Forelimb muscle (tissue), 1 donor: ENCODE measurements at regions not wholly inside any gene's neighbourhood (a gene's known extent, or its start where the extent isn't known, plus 50 kb on each side); places are given as distances from the start of the nearest gene placed in this dataset.

Experiments
- DNase-seq: peaks from one replicate; pipeline ENCODE4 v3.0.0-alpha.2; 2013; ENCODE audit warnings: low read depth

GRCh38 chr2:236317938-236318396 lies 53.8 kb upstream of the ASB18 start:
- DNase-seq, result no peak

GRCh38 chr2:236318401-236318800 lies 54.2 kb upstream of the ASB18 start:
- no peak for DNase-seq

DNA sequence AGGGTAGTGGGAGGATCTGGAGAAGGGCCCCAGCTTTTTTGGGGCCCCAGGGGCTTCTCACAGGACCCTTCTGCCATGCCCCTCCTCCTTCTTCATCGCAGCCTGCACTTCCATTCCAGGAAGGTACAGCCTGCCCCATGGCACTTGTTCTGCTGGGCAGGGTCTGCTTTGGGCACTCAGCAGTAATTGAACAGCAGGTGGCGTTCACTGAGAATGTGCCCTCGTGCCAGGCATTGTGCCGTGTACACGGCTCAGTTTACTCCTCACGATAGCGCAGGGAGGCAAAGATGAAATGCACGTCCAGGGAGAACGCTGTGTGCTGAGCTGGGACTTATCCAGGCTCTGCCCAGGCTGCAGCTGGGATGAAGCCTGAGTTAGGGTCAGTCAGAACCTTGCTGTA lies 54.8 kb upstream of the ASB18 start:
- DNase-seq, result no peak

DNA sequence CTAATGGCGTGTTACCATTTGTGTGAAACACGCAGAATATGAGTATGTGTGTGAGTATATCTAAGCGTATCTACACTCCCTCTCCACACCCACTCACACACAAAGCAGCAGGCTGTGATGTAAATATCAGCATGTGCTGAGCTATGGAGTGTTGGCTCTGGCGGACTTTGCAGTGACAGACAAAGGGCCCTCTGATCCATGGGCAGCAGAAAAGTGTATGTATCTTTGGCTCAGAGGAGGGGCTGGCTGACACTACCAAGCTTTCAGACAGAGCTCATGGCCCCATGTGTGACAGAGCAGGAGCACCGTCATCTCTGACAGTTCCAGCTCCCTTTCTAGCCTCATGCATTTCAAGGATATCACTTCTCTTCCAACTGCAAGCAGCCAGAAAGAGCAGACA lies 57.2 kb upstream of the ASB18 start:
- DNase-seq, result no peak

DNA sequence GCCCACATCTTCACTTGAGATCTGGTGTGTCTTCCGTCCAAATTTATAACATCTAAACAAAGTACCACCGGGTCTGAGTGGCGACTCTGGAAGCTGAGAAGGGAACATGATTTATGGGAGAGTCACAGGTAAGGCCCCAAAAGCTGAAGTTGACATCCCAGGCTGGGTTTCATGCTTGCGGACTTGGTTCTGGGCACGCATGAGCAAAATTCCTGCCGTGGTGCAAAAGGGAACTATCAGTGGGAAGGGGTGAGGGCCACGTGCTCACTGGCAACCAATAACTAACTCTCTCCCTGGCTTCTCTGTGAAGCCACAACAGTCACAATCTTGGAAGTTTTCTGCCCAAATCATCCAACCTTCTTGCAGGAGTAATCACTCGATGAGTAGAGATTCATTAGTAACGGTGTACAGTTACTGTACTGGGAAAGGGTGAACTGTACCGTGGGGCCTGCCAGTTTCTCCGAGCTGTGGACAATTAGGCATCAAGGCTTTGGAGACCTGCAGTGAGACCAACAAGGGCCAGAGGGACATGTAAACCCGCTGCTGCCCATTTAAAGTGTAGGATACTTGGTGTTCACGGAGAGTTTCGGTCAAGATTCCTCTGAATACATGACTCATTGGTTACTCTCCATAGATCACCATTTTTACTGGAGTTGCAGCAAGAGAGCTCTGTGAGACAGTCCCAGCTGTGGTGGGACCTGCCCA lies 69.4 kb upstream of the ASB18 start:
- no peak for DNase-seq

GRCh38 chr2:236334122-236334876 lies 70.1 kb upstream of the ASB18 start:
- peak; percentile 60 for DNase-seq

DNA sequence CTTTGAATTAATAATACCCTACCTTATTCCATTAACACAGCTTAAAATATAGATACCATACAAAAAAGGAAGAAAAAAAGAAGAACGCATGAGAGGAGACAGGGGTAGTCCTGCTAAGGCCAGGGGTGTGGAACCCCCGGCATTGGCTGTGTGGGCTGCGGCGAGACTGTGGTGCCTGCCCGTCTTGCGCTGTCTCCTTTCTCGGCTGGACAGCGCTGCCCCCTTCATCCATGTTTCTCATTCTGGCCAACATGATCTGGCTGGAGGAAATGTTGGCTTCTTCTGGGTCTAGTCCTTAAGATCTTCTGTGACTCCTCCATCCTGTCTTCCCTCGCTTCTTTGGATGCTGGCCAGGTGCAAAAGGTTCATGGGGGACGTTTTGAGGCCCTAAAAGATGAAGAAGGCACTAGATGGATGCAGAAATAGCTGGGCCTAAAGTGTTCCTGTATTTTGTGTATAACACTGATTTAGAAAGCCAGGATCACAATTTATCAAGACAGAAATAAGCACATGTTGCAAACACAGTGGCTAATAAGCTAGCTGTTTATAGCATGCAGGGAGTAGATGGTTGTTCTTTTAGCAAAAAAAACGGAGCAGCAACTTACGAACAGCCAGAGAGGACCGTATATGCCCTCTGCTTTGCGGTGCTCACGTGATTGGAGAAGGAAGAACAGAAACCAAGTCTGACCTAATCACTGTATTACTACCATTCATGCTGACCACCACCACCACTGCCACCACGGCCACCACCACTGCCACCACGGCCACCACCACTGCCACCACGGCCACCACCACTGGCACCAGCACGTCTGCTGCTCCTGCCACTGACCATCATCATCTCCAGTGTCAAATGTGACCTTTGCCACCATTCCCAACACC lies 71.7 kb upstream of the ASB18 start:
- no peak for DNase-seq

DNA sequence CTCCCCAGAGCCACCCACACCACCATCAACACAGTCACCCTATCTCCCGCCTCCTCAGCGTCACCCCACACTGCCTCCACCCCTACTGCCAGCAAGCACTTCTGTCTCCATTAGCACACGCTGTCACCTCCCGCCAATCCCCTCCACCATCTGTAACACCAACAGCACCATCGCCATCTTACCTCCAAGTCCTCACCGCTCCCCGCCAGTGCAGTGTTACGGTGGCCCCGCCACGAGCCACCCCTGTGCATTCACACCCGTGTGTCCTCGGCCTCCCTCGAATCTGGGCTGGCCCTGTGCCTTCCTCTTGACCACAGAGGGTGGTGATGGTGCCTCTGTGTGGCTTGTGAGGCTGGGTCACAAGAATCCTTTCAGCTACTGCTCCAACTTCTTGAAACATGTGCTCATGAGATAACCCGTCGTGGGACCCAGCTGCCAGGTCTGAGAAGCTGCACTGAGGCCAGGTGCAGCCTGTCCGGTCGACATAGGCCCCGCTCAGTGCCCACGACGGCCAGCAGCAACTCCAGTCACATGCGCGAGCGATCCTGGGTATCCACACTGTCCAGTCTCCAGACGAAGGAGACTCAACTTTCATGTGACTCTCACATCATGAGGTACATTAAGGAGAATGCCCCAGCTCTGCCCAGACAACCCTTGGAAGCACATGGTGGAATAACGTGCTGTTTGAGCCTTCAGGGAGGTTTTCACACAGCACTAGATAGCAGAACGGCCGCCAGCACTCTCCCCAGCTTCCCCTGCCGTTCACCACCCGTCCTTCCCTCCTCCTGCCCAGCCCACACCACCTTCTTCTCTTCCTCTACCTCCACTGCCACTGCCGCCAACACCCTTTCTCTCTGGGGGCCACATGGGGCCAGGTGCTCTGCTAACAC lies 72.6 kb upstream of the ASB18 start:
- DNase-seq, result no peak

DNA sequence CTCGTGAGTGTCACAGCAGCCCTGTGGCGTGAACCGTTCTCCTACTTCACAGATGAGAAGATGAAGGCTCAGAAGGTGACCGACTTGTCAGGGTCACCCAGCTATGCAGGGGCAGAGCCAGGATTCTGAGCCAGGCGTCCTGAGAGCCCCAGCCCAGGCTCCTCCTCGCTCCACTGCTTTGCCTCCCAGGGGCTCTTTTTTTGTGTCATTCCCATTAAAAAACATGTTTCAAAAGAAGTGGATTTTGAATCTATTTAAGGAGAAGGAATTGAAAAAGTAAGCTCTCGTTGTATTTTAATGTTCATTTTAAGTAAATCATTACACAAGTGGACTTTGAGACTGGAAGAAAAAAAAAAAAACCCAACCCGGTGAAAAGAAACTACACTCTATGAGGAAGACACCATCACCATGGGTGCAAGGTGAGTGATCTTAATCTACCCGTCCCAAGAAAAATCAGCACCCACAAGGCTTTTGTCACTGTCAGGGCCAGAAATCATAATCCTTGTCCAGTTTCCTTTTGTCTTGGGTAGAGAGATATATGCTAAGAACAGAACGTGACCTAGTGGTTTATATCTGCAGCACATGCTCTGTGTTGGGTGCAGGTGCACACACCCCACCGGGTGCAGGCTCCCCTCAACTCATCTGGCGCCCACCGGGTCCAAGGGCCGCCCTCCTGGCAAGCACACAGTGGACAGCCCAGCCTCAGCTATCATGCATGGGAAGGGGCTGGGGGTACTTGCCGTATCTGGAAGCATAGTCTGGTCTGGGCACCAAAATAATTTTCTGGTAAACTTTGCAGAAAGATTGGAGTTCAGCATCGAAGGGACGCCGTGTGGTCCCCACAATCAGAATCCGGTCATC lies 73.5 kb upstream of the ASB18 start:
- no peak for DNase-seq

GRCh38 chr2:236338495-236339184 lies 74.4 kb upstream of the ASB18 start:
- DNase-seq, result no peak

DNA sequence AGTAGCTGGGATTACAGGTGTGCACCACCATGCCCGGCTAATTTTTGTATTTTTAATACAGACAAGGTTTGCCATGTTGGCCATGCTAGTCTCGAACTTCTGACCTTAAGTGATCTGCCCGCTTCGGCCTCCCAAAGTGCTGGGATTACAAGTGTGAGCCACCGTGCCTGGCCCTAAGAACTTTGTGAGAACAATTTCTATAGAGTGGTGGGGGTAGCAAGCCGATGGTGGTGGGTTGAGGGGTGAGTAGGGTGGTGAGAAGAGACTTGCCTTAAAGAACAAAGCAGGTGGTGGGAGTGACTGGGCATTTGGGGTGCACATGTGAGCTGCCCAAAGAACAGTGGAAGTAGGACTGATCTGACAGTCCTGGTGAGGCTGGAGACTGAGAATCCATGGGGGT lies 76.0 kb upstream of the ASB18 start:
- no peak for DNase-seq

DNA sequence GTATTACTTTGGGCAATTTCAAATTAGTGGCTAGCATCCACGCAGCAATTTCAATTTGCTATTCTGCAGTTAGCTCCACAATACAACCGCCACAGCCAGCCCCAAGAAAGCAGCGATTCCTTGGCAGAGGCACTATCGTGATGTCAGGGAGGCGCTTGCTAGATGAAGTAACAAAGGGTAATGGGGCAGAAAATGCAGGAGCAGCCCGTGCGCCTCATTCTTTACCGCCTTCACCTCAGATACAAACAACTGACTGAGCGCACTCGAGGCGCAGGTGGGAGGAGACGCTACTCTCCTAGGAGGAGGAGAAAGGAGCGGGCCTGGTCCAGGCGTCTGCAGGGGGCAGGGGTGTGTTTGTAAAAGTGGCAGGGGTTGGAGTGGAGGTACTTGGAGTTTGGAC lies 76.9 kb upstream of the ASB18 start:
- DNase-seq, result no peak

DNA sequence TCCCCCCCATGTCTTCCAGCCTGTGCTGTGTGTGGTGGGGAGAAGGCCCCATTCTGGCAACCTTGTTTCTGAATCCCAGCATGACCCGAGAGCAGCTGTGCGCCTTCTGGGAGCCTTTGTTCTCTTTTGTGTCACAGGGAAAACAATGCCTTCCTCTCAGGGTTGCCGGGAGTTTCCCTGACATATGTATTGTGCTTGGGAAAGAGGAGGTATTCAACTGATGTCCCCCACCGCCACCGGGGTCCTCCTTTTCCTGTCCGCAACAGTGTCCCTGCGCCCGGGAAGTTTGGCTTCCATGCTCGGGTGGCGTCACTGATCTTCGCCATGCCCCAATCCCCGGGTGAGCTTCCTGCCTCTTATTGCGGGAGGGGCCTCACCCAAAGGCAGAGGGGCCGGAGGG lies 77.5 kb upstream of the ASB18 start:
- DNase-seq, result no peak

DNA sequence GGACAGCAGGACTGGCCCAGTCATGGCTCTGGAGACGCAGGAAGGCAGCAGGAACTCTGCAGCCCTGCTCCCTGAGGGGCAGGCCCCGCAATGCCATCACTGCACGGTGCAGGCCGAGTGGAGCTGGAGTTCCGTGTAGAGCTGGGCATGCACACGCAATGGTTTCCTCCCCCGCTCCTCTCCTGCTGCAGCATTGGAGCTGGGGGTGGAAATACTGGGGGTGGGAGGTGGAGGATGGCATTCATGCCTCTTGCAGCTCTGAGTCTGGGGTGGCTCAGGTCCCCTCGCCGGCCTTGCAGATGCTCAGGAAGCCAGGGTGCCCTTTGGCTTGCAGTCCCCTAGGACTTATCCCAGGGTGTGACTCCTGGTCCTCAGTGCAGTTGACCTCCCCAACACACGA lies 78.3 kb upstream of the ASB18 start:
- DNase-seq, result no peak

- no peak for DNase-seq
These were observed 78.7 kb upstream of the ASB18 start for GRCh38 chr2:236342951-236343350.

DNA sequence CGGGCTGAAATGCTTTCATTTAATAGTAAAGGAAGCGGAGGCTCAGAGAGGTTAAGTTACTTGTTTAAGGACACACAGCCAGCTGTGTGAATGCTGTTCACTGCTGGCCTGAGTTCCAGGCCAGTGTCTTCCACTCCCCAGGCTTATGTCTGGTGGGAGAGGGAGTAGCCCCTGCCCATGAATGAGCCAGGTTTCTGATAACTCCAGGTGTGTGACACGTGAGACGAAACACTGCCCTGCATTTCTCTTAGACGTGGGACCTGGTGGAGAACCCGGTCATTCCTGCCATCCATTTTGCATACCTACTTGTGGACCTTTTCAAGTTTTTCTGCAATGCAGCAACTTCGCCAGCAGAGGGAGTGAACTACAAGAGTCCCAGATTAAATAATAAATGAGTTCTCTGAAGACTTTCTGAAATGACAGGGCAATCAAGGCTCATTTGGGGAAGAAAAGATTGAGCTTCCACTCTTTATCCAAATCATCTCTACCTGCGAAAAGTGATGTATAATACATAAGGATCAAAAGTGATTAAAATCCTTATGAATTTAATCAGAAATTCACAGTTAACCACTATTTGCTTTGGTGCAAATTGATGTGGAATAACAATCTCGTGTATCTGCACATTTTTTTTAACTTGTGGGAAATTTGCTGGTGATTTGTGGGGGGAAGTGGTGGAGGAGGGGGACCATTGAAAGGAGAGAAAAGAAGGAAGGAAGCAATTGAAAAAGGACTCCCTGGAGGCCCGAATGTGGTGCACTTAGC lies 79.4 kb upstream of the ASB18 start:
- DNase-seq, result peak; percentile 34

GRCh38 chr2:236344446-236344845 lies 80.2 kb upstream of the ASB18 start:
- DNase-seq, result no peak

GRCh38 chr2:236345081-236345714 lies 81.0 kb upstream of the ASB18 start:
- DNase-seq, result no peak

DNA sequence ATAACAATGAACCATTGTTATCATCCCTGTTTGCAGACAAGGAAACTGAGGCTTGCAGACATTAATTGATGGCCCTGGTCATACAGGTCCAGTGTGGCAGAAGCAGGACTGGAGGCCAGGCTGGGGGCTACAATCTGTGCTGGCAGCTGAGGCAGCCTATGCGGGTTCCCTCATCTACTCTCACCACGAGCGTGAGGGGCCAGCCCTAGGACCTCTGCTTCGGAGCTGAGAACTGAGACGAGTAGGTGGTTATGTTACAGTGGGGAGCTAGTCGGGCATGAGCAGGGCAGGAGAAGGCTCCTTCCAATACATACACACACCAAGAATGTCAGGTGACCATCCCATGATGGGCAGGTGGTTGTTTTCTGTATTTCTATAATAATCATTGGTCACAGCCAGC lies 82.2 kb upstream of the ASB18 start:
- DNase-seq, result no peak
